GM19468 (cell line): ENCODE measurements at regions not wholly inside any gene's neighbourhood (a gene's known extent, or its start where the extent isn't known, plus 50 kb on each side); places are given as distances from the start of the nearest gene placed in this dataset.

Source experiments
- ATAC-seq: cut with Tn5 transposase; IDR thresholded peaks from one replicate; pipeline ENCODE4 v1.9.1; 2021; ENCODE audit warnings: mild to moderate bottlenecking, moderate library complexity, moderate number of reproducible peaks; ENCODE audit not compliant: unreplicated experiment; ENCODE audit errors: extremely low read depth

DNA sequence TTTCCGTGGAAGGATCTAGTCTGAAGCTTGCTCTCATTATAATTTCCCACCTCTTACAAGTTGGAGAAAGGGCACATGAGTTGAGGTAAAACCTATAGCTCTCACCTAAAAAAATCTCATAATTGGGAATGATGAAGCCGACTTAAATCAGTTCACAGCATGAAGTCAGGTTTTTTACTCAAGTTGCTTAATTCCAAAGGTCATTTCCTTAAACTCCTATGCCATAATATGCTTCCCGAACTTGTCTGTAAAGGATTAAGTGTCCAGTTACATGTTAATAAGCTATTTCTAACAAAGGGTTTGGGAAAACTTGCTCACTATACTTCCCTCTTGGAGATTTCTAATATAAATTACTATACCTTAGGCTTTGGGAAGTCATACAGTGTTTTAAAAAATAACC, 481.2 kb downstream of the NUP35 start:
- ATAC-seq, result no peak

GRCh38 chr2:183606022-183606717, 481.9 kb downstream of the NUP35 start:
- no peak for ATAC-seq

- ATAC-seq, result no peak
These were observed 482.5 kb downstream of the NUP35 start for GRCh38 chr2:183606718-183607085.

DNA sequence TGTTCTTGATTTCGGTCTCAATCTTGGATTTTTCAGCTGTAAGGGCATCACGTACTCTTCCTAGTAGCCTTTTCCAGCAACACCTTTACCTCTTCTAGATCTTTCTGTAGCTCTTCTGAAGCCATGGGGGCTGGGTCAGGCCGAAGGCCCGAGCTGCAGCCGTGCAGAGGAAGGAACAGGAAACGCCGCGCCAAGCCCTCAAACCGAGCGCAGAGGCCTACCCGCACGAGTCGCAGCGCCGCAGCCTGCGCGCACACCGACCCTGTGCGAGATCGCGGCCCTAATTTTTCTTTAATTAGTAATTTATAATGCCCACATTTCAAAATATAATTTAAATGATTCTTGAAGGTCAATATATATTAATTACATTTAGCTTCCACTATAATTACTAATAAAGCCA, 483.8 kb downstream of the NUP35 start:
- ATAC-seq, result no peak

GRCh38 chr2:183608747-183609146, 484.5 kb downstream of the NUP35 start:
- ATAC-seq, result no peak

GRCh38 chr2:183610724-183611123, 486.5 kb downstream of the NUP35 start:
- ATAC-seq, result no peak

GRCh38 chr2:183614799-183615435, 490.7 kb downstream of the NUP35 start:
- no peak for ATAC-seq

DNA sequence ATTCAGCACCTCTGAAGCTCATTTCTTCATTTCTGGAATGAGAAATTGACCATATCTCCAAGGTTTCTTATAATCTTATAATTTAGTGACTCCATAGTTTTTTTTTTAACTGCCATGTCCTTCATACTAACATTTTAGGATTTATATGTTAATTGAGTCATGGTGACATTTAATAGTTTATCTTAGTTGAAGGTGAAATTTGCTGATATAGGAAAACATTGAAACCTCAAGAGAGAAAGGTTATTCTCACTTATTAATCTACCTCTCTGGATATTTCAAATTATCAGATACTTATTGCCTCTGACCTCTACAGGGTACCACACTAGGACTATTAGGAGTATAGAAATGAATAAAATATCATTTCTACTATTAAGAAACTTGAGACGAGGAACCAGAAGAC, 499.0 kb downstream of the NUP35 start:
- ATAC-seq, result no peak

DNA sequence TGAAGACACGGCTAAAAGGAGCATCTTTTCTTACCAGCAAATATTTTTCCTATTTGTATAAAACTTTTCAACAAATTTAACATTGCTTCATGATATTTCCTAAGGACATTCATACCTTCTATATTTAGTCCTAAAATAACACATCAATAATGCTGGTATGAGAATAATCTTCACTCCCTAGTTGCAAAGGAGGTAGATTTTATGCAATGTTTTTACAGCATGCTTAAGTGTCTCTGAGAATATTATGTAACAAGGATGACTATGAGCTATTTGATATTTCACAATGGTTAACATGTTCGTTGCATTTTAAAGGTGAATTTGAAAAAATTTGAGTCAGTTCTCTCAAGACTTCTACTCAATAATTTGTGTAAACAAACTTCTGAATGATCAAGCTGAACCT, 506.7 kb downstream of the NUP35 start:
- ATAC-seq, result no peak

DNA sequence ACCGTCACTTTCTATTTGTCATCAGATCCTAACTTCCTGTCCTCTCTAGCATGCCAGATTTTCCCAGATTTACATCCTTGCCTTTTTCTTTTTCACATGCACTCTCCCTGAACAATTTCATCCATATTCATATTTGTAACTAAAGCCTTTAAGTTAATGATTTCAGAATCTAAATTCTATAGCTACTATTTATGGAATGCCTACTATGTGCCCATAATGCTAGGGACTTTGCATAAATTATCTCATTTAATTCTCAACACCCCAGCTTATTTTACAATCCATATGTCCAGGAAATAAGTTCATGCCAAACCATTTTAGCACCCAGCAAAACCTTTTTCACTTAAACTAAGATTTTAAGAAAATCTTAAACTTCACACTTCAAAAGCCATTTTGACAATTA, 531.9 kb downstream of the NUP35 start:
- ATAC-seq, result no peak

DNA sequence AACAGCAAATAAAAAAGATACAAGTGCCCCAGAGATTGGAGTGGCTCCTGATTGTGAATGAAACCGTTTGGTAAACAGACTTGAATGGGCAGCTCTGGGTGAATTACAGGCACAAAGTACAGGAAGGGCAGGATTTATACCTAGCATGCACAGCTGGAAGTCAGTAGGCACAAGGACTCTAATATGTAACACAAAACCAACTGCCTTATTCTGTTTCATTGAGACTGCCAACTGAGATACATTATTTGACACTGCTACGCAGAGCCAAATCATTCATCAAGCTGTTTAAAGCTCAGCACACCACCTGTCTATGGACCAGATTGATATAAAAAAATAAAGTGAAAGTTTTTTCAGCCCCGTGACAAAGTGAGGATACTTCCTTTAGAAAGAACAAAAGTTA, 541.2 kb downstream of the NUP35 start:
- no peak for ATAC-seq

DNA sequence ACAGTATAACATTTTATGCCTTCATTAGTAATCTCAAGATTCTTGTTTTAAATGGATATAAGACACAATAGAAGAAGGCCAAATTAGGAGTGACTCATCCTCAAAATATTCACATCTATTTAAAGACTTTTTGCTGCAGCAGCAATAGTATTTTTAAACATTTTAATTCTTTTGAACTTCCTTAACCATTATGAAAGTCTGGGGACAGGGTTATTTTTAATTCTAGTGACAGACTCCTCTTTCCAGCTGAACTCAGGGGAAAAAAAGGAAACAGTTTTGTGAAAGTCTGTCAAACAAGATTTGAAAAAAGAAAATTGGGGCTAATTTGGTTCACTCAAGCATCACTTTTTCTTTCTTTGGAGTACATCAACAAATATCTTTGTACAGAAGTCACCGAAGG, 541.8 kb downstream of the NUP35 start:
- ATAC-seq, result no peak

DNA sequence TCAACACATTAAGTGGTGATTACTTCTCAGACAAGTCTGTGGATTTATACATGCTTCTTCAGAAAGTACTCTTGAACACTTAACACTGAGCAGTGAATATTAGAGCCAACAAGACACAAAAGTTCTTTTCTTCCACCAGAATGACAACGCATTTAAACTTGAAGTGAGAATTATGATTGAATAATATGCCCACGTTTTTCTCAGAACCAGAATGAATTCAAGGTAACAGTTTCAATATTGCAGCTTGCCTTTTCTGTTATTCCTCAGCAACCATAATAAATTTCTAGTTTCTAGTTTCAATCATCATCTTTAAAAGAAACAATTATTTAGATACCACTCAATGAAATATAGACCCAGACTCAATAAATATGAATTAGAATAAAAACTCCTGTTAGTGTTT, 547.0 kb downstream of the NUP35 start:
- ATAC-seq, result no peak

GRCh38 chr2:183678908-183679307, 554.7 kb downstream of the NUP35 start:
- ATAC-seq, result no peak

DNA sequence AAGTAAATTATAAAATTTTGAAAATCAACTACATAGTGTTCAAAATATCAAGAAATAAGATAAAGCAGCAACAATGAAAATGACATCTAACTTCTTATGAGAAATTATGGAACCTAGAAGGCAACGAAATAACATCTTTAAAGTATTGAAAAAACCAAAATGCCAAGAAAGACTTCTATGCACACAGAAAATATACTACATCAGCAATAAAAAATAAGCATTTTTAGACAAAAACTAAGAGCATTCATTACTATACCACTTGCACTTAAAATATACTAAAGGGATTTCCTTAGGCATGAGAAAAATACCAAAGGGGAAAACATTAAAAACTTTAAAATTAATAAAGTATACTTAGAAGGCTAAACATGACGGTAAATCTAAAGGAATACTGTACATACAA, 556.3 kb downstream of the NUP35 start:
- ATAC-seq, result no peak

- ATAC-seq, result no peak
These were observed 560.4 kb downstream of the NUP35 start for GRCh38 chr2:183684686-183685085.

- ATAC-seq, result no peak
These were observed 571.8 kb downstream of the NUP35 start for GRCh38 chr2:183696028-183696427.

DNA sequence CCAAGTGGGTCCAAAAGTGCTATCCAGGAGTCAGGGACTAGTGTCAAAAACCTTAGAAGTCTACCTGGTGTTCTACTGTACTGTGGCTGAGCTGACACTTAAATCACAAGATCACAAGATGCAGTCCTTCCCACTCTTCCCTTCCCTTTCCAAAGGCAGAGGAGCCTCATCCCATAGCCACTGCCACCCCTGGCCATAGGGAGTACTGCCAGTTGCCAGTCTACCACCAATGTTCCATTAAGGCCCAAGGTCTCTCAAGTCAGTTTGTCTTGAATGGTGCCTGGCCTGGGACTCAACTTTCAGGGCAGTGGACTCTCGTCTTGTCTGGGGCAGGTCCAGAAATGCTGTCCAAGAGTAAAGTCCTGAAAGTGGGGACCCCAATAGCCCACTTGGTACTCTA, 585.6 kb downstream of the NUP35 start:
- ATAC-seq, result no peak

GRCh38 chr2:183718246-183718645, 594.0 kb downstream of the NUP35 start:
- ATAC-seq, result no peak

- no peak for ATAC-seq
These were observed 599.0 kb downstream of the NUP35 start for GRCh38 chr2:183723278-183723677.

- no peak for ATAC-seq
These were observed 605.1 kb downstream of the NUP35 start for GRCh38 chr2:183729380-183729779.

DNA sequence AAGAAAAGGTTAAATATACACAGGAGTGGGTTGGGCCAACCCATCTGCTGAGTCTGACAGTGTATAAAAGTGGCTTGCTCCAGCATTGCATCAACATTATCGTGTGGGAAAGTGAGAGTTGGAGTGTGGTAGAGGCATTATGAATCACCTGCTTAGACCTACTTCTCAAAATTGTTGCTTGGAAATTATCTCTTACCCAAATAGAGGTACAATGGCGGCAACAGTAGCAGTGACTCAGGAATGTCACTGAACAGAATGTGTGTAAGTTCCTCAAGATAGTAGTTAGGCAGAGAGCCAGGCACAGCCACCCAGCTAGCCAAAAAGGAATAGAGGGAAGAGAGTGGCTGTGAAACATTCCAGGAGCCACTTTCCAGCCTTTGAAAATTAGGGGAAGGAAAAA, 616.0 kb downstream of the NUP35 start:
- no peak for ATAC-seq
